Loucy (cell line): ENCODE measurements at regions not wholly inside any gene's neighbourhood (a gene's known extent, or its start where the extent isn't known, plus 50 kb on each side); places are given as distances from the start of the nearest gene placed in this dataset.

Experiments used
- H2AFZ ChIP-seq: fragments of 200-600 bp; sonication (generic); 2 replicates; pipeline ENCODE4 v1.6.0; 2016; ENCODE audit warnings: antibody characterized with exemption, mild to moderate bottlenecking, low read length, moderate library complexity
- H3F3A ChIP-seq: fragments of 200-600 bp; 2 replicates; pipeline ENCODE4 v1.6.0; 2016; ENCODE audit warnings: antibody characterized with exemption, low read depth, mild to moderate bottlenecking
- H3K27me3 ChIP-seq: fragments of 200-600 bp; sonication (generic); 2 replicates; pipeline ENCODE4 v1.6.1; 2014; ENCODE audit warnings: low read length, mild to moderate bottlenecking; ENCODE audit not compliant: insufficient read depth, poor library complexity, severe bottlenecking
- H3K36me3 ChIP-seq: fragments of 200-600 bp; sonication (generic); 2 replicates; pipeline ENCODE4 v1.6.1; 2016; ENCODE audit warnings: low read length; ENCODE audit not compliant: insufficient read depth
- H3K4me1 ChIP-seq: fragments of 200-600 bp; sonication (generic); 2 replicates; pipeline ENCODE4 v1.5.1; 2014; ENCODE audit warnings: low read length, mild to moderate bottlenecking; ENCODE audit not compliant: insufficient read depth, poor library complexity, severe bottlenecking
- H3K4me2 ChIP-seq: fragments of 200-600 bp; sonication (generic); 2 replicates; pipeline ENCODE4 v1.6.0; 2014; ENCODE audit warnings: antibody characterized with exemption, low read length, low read depth, mild to moderate bottlenecking; ENCODE audit not compliant: poor library complexity, severe bottlenecking
- H3K4me3 ChIP-seq: fragments of 200-600 bp; sonication (generic); 2 replicates; pipeline ENCODE4 v1.5.1; 2014; ENCODE audit warnings: low read length, mild to moderate bottlenecking, mixed read lengths; ENCODE audit not compliant: poor library complexity, severe bottlenecking
- H3K79me2 ChIP-seq: fragments of 200-600 bp; sonication (generic); 2 replicates; pipeline ENCODE4 v1.6.1; 2014; ENCODE audit warnings: low read length; ENCODE audit not compliant: insufficient read depth
- H3K9ac ChIP-seq: fragments of 200-600 bp; sonication (generic); 2 replicates; pipeline ENCODE4 v1.6.0; 2014; ENCODE audit warnings: mild to moderate bottlenecking, low read depth, low read length, moderate library complexity; ENCODE audit not compliant: poor library complexity, severe bottlenecking
- H3K9me2 ChIP-seq: fragments of 200-600 bp; sonication (generic); replicated peaks from 2 replicates; pipeline ENCODE4 v1.6.1; 2016; ENCODE audit warnings: low read depth, low read length, mixed read lengths
- H3K9me3 ChIP-seq: fragments of 200-600 bp; sonication (generic); 2 replicates; pipeline ENCODE4 v1.6.1; 2014; ENCODE audit warnings: mild to moderate bottlenecking, antibody characterized with exemption, low read length, low read depth; ENCODE audit not compliant: insufficient read depth
- H4K20me1 ChIP-seq: fragments of 200-600 bp; sonication (generic); 2 replicates; pipeline ENCODE4 v1.6.0; 2014; ENCODE audit warnings: antibody characterized with exemption, low read length, mild to moderate bottlenecking; ENCODE audit not compliant: insufficient read depth, poor library complexity, severe bottlenecking
- CTCF ChIP-seq: fragments of 200-600 bp; sonication (generic); conservative IDR thresholded peaks from 2 replicates; pipeline ENCODE4 v1.5.1; 2014; ENCODE audit warnings: mild to moderate bottlenecking, antibody characterized with exemption, low read length
- EZH2phosphoT487 ChIP-seq: fragments of 200-600 bp; IDR thresholded peaks from 2 replicates; pipeline ENCODE4 v1.6.1; 2018; ENCODE audit warnings: antibody characterized with exemption, mild to moderate bottlenecking, moderate library complexity, borderline replicate concordance

GRCh38 chr2:236946871-236947270 lies 138.8 kb upstream of the COPS8 start:
- Histone ChIP-seq H3K9ac (no peak overlapping the region), H3K27me3 (no peaks in the 10 kb centered on the region)
- TF ChIP-seq EZH2phosphoT487: no peak
- TF ChIP-seq CTCF: no peak

GRCh38 chr2:236947294-236947693 lies 138.4 kb upstream of the COPS8 start:
- Histone ChIP-seq H3F3A (no peaks in the 10 kb centered on the region), H3K4me3 (no peak overlapping the region), H3K9me3 (no peaks in the 10 kb centered on the region), H3K4me1 (no peaks in the 10 kb centered on the region), H3K4me2 (no peak overlapping the region), H3K79me2 (no peaks in the 10 kb centered on the region), H3K27me3 (no peaks in the 10 kb centered on the region), H3K9me2 (no peaks in the 10 kb centered on the region), H3K9ac (no peak overlapping the region), H2AFZ (no peak overlapping the region), H3K36me3 (no peaks in the 10 kb centered on the region), H4K20me1 (no peaks in the 10 kb centered on the region)
- no peak for TF ChIP-seq EZH2phosphoT487
- TF ChIP-seq CTCF: no peak

More at GRCh38 chr2:236946871-236947270, 138.8 kb upstream of the COPS8 start:
- Histone ChIP-seq H3K79me2 (no peaks in the 10 kb centered on the region), H3K4me2 (no peak overlapping the region), H2AFZ (no peak overlapping the region), H3K4me1 (no peaks in the 10 kb centered on the region), H3F3A (no peaks in the 10 kb centered on the region), H4K20me1 (no peaks in the 10 kb centered on the region), H3K4me3 (no peak overlapping the region), H3K36me3 (no peaks in the 10 kb centered on the region), H3K9me2 (no peaks in the 10 kb centered on the region), H3K9me3 (no peaks in the 10 kb centered on the region)

- Histone ChIP-seq H4K20me1 (no peaks in the 10 kb centered on the region), H2AFZ (no peak overlapping the region), H3K4me2 (no peak overlapping the region), H3K9me2 (no peaks in the 10 kb centered on the region), H3K9me3 (no peaks in the 10 kb centered on the region), H3K27me3 (no peaks in the 10 kb centered on the region), H3K79me2 (no peaks in the 10 kb centered on the region), H3K36me3 (no peaks in the 10 kb centered on the region), H3K4me3 (no peak overlapping the region), H3F3A (no peaks in the 10 kb centered on the region), H3K9ac (no peak overlapping the region), H3K4me1 (no peaks in the 10 kb centered on the region)
- TF ChIP-seq EZH2phosphoT487 (no peak), CTCF (no peak)
Measured at GRCh38 chr2:236947896-236948295, 137.8 kb upstream of the COPS8 start.
